ENCODE measurements at regions not wholly inside any gene's neighbourhood (a gene's known extent, or its start where the extent isn't known, plus 50 kb on each side); places are given as distances from the start of the nearest gene placed in this dataset.

DNA sequence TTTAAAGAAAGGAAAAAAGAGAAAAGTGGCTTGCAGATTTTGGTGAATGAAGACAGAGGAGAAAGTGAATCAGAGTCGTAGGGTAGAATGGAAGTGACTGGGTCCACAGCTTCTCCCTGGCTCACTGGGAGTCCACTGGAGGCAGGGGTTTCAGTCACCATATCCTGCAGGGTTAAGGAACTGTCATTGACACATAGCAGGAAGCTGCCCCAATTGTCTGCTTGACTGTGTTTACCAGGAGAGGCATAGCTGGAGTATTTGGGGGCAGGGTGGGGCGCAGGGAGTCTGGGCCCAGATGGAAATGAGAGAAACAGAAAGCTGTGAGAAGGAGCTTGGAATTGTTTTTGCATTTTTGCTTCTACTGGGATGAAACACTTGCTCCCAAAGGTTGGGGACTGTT is 228.8 kb upstream of the CSF3R start:
- Mint-ChIP-seq H3K27me3 (ENCODE audit: low read depth) (peaks cover 38% of the 10 kb centered on the region), H3K36me3 (ENCODE audit: low read depth) (no peaks in the 10 kb centered on the region), H3K4me3 (ENCODE audit: unreplicated experiment) (no peak overlapping the region), H3K27ac (ENCODE audit: unreplicated experiment) (no peak overlapping the region), H3K4me1 (ENCODE audit: low read depth) (no peaks in the 10 kb centered on the region), H3K9me3 (ENCODE audit: low read depth) (no peaks in the 10 kb centered on the region)
- no peak for DNase-seq (ENCODE audit: low spot score)
- TF ChIP-seq, protein P1, sequence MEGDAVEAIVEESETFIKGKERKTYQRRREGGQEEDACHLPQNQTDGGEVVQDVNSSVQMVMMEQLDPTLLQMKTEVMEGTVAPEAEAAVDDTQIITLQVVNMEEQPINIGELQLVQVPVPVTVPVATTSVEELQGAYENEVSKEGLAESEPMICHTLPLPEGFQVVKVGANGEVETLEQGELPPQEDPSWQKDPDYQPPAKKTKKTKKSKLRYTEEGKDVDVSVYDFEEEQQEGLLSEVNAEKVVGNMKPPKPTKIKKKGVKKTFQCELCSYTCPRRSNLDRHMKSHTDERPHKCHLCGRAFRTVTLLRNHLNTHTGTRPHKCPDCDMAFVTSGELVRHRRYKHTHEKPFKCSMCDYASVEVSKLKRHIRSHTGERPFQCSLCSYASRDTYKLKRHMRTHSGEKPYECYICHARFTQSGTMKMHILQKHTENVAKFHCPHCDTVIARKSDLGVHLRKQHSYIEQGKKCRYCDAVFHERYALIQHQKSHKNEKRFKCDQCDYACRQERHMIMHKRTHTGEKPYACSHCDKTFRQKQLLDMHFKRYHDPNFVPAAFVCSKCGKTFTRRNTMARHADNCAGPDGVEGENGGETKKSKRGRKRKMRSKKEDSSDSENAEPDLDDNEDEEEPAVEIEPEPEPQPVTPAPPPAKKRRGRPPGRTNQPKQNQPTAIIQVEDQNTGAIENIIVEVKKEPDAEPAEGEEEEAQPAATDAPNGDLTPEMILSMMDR (IDR thresholded peaks at IDR 0.05) = no peak

DNA sequence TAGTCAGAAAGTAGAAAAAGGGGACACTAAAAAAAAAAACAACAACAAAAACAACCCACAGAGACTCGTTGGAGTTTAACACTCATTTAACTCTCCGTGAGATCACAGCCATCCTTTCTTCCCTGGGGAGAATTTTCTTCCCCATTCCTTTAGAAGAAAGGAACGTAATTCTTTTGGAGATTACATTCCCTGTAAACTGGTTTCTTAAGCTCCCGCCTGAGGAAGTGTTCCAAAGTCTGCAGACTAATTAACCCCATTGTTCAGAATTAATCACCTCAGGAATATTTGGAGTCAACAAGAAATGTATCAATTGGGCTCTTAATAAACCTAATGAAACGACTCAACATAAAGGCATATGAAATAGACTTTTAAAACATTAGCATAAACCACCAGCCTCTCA is 228.2 kb upstream of the CSF3R start:
- Mint-ChIP-seq H3K27ac (ENCODE audit: unreplicated experiment) (no peak overlapping the region), H3K4me1 (ENCODE audit: low read depth) (no peaks in the 10 kb centered on the region), H3K9me3 (ENCODE audit: low read depth) (no peaks in the 10 kb centered on the region), H3K36me3 (ENCODE audit: low read depth) (no peaks in the 10 kb centered on the region), H3K4me3 (ENCODE audit: unreplicated experiment) (no peak overlapping the region), H3K27me3 (ENCODE audit: low read depth) (peaks cover 40% of the 10 kb centered on the region)
- TF ChIP-seq, protein P1 (IDR thresholded peaks at IDR 0.05) = no peak
- no peak for DNase-seq (ENCODE audit: low spot score)

GRCh38 chr1:36709869-36710481 is 227.3 kb upstream of the CSF3R start:
- peaks cover 37% of the 10 kb centered on the region for H3K27me3 Mint-ChIP-seq (ENCODE audit: low read depth)
- H3K27ac Mint-ChIP-seq (ENCODE audit: unreplicated experiment) = no peak overlapping the region
- no peak for DNase-seq (ENCODE audit: low spot score)

GRCh38 chr1:36708587-36708986 is 225.9 kb upstream of the CSF3R start:
- Mint-ChIP-seq H3K27ac (ENCODE audit: unreplicated experiment) (no peak overlapping the region), H3K4me3 (ENCODE audit: unreplicated experiment) (no peak overlapping the region), H3K4me1 (ENCODE audit: low read depth) (peaks cover 4% of the 10 kb centered on the region), H3K27me3 (ENCODE audit: low read depth) (peaks cover 41% of the 10 kb centered on the region), H3K36me3 (ENCODE audit: low read depth) (no peaks in the 10 kb centered on the region), H3K9me3 (ENCODE audit: low read depth) (no peaks in the 10 kb centered on the region)
- no peak for DNase-seq (ENCODE audit: low spot score)
- TF ChIP-seq, protein P1 (IDR thresholded peaks at IDR 0.05) = no peak

More at GRCh38 chr1:36709869-36710481, 227.3 kb upstream of the CSF3R start:
- H3K4me1 Mint-ChIP-seq (ENCODE audit: low read depth) = no peaks in the 10 kb centered on the region
- no peak overlapping the region for H3K4me3 Mint-ChIP-seq (ENCODE audit: unreplicated experiment)
- no peaks in the 10 kb centered on the region for H3K9me3 Mint-ChIP-seq (ENCODE audit: low read depth)
- TF ChIP-seq, protein P1 (IDR thresholded peaks at IDR 0.05) = no peak
- no peaks in the 10 kb centered on the region for H3K36me3 Mint-ChIP-seq (ENCODE audit: low read depth)

DNA sequence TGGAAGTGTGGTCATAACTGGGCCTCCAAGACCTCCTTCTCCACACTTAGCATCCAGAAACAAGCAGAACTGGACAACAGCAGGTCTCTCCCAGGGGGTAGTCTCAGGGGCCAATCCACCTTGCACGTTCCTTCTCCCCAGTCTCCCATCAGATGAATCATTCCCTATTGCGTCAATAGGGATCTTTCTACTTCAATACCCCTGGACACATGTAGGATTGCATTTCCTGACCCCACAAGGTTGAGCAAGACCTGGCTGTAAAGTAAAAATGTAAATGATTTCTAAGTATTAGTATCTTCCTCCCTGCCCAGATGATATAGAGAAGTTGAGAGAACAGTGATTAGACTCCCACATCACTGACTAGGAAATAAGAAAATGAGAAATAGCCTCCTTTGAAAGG is 224.5 kb upstream of the CSF3R start:
- peaks cover 6% of the 10 kb centered on the region for H3K4me1 Mint-ChIP-seq (ENCODE audit: low read depth)
- H3K4me3 Mint-ChIP-seq (ENCODE audit: unreplicated experiment) = no peak overlapping the region
- no peaks in the 10 kb centered on the region for H3K36me3 Mint-ChIP-seq (ENCODE audit: low read depth)
- H3K27ac Mint-ChIP-seq (ENCODE audit: unreplicated experiment) = no peak overlapping the region
- DNase-seq (ENCODE audit: low spot score) = no peak
- H3K27me3 Mint-ChIP-seq (ENCODE audit: low read depth) = peaks cover 40% of the 10 kb centered on the region
- TF ChIP-seq, protein P1 (IDR thresholded peaks at IDR 0.05) = no peak
- no peaks in the 10 kb centered on the region for H3K9me3 Mint-ChIP-seq (ENCODE audit: low read depth)

Data from chondrocyte (in vitro differentiated cells).